GM21737 (cell line): ENCODE measurements at regions not wholly inside any gene's neighbourhood (a gene's known extent, or its start where the extent isn't known, plus 50 kb on each side); places are given as distances from the start of the nearest gene placed in this dataset.

Experiments used
- ATAC-seq: cut with Tn5 transposase; IDR thresholded peaks from one replicate; pipeline ENCODE4 v1.9.1; 2021; ENCODE audit warnings: mild to moderate bottlenecking, moderate library complexity; ENCODE audit not compliant: unreplicated experiment

DNA sequence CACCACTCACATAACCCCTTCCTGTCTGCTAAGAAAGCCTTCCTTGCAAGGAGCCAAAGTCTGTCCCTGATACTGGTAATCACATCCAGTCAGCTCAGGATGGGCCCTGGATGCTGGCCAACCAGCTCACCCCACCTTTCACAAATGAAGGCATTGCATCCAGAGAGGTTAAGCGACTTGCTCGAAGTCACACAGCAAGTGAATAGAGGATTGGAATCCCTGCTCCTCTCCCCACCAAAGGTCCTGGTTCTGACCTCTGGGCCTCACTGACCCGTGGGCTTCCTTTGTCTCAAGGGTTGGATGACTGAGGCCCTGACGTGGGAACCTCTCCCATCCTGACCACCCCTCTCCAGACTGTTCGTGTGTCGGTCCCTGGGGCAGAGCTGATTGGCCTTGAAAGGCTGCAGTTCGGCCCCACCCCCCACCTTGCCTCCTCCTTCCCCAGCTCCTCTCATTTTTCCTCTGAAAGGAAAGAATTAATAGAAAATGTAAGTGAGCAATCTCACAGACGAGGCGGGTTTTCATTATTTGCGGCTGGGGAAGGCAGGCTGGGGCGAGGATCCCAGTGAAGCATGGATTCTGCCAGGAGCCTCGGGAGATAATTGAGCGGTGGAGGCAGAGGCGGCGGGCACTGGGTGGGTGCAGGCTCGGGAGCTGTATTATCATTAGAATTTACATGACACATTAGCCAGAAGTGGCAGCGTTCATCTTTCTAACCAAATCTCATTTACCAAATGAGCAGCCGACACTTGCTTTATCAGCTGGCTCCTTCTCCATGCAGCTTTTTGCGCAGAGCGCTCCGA is 101.5 kb upstream of the CSF3R start:
- no peak for ATAC-seq

DNA sequence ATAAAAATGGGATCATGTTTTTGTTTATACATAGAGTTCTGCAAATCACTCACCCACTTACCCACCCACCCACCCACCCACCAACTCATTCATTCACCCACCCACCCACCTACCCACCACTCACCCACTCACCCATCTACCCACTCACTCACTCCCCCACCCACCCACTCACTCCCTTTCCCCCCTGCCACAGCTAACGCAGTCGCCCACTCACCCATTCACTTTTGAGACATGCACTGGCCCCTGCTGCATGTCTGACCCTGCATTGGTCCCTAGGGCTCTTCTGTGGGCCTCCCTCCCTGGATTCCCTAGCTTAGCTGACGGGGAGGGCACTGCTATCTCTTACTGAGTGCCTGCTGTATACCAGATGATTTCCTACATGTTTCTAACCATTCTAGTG is 100.4 kb upstream of the CSF3R start:
- ATAC-seq, result no peak

DNA sequence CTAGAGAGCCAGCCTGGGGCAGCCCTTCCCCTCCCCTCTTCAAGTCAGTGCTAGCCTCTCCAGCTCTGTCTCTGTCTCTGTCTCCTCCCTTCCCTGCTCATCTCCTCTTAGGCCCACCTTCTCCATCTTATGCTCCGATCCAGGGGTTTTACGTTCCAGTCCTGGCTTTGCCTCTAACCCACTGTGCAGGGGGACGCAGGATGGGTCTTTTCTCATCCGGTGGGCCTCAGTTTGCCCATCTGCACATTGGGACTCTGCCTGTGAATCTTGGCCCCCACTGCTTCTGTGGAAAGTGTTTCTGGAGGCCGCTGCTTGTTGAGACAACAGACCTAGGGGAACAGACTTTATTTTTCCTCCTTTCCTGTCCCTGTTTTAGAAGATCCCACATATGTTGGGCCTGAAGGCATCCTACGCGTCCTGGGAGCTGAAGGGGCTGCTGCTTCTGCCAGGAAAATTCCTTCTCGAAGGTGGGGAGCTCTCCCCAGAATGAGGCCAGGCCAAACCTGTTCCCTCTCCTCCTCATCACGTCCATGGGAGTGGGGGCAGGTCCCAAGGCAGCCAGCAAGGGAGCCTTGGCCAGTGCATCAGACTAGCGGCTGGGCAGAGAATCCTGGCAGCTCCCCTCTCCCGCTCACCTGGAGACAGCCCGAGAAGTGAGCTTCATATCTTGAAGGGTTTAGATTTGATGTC is 99.5 kb upstream of the CSF3R start:
- ATAC-seq, result no peak

DNA sequence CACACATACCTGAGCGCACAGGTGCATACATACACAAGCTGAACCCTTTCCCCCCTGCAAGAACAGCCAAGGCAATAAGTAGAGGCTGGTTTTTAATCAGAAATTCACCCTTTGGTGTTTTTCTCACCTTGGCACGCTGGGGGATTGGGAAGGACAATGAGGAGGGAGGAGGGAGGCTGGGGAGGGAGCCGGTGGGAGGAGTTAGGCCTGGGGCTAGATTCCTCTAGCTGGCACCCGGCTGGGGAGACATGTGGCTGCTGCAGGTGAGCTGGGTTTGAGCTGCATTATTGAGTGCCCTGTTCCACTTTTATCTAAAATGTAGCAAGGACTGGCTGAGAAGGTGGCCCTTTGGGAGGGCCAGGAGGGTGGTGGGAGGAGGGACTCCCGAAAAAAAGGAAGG is 97.8 kb upstream of the CSF3R start:
- no peak for ATAC-seq

DNA sequence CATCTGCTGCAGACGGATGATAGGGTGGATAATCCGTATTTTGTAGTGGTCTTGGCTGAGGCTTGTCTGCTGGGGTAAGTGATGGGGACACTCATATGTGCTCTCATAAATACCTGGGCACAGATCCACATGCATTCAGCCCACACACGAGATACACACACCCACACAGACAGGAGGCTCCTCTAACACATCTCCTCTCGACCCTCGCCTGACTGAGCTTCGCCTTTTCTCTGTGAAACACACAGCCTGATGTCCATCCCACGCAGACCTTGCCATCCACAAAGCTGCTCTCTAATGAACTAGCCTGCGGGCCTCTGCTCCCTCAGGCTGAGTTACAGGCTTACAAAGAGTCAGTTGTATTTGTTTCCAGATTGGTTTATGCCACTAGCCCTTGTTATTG is 96.3 kb upstream of the CSF3R start:
- no peak for ATAC-seq

DNA sequence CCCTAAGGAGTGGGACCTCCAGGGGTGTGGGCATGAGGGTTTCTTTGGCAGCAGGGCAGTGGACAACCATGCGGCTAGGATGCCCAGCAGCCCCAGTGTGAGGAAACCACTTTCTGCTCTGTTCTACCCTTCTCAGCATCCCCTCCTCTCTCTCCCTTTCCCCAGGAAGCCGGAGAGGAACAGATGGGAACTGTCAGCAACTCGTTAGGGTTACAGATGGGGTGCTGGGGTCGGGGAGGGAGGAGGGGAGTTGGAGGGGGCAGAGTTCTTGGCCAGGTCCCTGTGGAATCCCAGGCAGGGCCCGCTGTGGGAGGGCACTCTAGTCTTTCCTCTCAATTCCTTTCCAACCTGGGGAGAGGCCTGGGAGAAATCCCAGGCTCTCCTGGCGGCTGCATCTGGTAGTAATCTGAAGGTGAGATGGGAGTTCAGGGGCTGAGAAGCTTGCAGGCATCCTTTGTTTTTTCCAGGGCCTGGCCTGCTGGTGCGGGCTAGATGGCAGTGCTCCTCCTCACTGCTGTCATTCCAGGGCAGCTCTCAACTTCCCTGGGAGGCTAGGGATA is 93.9 kb upstream of the CSF3R start:
- no peak for ATAC-seq

DNA sequence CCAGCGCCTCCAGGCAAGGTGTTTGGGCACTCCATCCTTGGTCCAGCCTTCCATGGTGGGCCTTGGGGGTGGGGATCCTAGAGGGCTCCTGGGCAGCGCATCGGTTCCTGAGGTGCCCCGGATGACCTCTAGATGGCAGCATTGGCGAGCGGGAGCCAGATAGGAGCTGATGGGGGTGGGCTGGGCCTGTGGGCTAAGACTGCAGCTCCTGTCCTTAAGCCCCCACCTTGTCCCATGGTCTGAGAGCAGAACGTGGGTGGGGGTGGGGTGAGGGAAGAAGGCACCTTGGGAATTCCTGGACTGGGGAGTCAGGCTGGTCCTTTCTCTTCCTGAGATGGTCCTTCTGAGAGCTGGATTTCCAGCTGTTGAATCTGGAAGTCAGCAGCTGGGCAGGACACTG is 93.4 kb upstream of the CSF3R start:
- ATAC-seq, result no peak

DNA sequence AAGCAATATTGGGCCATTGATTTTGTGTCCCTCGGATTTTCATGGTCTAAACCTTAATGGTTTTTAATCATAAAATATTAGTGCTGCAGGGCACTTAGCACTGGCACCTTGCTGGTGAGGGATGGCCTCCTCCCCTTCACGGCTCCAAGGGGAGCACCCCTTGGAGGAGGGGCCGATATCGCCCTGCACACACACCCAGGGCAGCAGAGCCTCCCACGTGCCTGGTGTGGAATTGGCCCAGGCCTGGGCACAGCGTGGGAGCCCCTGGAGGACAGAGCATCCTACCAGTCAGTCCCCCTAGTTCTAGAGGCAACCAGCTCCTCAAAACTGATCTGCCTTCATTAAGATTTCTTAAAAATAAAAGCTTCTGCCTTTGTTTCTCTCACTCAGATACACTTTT is 90.7 kb upstream of the CSF3R start:
- no peak for ATAC-seq

DNA sequence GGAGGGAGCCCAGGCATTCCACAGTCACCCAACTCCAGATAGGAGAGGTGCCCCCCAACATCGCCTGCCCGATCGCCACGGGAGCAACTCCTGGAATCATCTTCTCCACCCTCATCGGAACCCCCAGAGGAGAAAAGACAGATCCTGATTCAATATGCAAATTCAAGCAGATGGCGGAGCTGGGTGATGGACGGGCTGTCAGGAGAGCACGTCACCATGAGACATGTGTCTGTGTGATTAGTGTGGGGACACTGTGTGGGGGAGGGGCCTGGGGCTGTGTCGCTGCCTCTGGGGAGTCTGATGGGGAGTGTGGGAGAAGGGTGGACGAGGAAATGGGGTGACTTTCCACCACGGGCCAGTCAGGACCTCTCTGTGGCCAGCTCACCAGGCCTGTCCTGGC is 90.2 kb upstream of the CSF3R start:
- no peak for ATAC-seq

DNA sequence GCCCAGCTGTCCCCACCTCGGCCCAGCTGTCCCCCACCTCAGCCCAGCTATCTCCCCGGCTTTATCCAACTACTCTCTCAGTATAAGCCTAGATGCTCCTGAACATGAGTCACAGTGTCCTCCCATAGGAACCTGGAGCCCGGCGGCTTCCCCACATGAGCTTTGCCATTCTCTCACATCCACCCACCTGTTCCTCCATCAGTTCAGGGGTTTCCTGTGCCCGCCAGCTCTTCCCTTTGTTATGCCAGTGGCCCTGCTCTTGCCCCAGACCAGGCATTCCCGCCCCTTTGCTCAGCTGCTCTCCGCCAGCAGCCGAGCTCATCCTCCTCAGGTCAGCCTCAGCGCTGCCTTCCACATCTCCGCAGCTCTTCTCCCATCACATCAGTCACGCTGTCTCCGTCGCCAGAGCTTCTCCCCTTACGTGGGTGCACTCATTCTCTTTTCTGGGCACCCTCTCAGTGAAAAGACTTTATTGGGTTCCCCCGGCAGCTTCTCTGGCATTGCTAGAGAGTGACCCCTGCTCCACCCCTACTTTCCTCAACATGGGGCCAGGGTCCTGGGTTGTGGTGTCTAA is 89.5 kb upstream of the CSF3R start:
- ATAC-seq, result no peak

DNA sequence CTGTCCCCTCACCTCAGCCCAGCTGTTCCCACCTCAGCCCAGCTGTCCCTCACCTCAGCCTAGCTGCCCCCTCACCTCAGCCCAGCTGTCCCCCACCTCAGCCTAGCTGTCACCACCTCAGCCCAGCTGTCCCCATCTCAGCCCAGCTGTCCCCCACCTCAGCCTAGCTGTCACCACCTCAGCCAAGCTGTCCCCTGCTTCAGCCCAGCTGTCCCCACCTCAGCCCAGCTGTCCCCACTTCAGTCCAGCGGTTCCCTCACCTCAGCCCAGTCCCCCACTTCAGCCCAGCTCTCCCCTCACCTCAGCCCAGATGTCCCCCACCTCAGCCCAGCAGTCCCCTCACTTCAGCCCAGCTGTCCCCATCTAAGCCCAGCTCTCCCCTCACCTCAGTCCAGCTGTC is 88.4 kb upstream of the CSF3R start:
- no peak for ATAC-seq

DNA sequence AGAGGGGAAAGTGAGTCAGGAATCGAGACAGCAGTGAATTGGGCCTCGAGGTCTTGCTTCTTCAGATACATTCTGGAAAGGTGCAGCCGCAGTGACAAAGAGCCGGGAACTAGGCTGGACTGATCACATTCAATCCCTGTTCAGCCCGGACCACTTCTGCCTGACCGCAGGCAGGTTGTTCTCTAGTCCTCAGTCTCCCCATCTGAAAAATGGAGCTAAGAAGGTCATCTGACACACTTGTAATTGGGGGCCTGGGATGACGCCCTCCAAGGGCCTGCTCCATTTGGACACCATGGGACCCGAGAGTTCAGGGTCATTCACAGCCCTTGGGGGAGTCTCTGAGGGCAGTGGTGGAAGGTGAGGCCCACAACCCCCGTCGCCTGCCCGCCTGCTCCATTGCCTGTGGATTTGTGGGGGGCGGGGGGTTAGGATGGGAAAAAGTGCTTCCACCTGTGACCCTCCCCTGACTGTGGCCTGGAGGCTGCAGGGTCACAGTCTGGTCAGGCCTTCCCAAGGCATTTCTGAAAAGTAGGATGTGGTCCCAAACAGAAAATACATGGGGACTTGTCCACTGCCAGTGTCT is 87.9 kb upstream of the CSF3R start:
- no peak for ATAC-seq

DNA sequence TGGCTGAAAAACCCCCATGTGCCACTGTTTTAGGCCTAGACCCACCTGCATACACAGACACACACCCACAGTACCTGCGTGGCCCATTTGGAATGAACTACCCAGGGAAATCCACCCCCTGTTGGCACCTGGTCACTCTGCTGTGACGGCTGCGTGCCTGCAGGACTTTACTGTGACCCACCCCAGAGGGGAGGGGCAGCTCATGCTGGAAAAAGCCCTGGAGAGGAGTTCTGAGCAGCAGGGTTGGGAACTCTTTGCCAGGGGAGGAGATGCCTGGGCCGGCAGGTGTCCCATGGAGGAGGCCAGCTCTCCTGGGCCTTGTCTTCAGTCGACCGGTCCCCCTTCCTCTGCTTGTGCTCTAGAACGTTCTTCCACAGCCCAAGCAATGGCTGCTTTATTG is 87.3 kb upstream of the CSF3R start:
- no peak for ATAC-seq

DNA sequence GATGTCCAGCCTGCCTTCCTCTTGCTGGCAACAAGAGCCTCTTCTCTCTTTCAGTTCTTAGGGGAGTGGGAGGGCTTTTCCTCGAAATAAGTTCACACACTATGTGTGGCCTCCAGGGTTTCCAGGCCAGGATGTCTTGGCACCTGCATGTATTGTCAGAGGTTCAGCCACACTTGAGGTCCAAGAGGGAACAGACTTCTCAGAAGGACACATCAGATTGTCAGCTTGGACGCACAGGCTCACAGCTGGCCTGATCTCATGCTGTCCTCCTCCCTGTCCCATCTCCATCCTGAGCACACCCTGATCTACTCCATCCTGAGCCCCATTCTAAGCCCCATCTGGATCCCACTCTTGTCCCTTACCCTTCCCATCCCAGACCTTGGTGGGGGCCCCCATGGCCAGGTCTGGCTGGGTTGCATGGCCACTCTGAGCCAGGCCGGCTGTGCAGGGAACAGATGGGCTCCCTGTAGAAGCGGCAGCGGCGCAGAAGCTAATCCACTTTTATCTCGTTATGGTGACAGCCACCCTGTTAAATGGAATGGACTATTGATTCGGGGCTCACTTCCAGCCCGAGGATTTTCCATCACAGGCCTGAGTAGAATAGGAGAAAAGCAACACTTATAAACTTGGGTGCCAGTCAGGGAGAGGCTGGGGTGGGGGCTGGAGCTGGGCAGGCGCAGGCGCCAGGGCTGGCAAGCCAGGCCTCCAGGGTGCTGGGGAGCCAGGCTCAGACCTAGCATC is 85.1 kb upstream of the CSF3R start:
- no peak for ATAC-seq

DNA sequence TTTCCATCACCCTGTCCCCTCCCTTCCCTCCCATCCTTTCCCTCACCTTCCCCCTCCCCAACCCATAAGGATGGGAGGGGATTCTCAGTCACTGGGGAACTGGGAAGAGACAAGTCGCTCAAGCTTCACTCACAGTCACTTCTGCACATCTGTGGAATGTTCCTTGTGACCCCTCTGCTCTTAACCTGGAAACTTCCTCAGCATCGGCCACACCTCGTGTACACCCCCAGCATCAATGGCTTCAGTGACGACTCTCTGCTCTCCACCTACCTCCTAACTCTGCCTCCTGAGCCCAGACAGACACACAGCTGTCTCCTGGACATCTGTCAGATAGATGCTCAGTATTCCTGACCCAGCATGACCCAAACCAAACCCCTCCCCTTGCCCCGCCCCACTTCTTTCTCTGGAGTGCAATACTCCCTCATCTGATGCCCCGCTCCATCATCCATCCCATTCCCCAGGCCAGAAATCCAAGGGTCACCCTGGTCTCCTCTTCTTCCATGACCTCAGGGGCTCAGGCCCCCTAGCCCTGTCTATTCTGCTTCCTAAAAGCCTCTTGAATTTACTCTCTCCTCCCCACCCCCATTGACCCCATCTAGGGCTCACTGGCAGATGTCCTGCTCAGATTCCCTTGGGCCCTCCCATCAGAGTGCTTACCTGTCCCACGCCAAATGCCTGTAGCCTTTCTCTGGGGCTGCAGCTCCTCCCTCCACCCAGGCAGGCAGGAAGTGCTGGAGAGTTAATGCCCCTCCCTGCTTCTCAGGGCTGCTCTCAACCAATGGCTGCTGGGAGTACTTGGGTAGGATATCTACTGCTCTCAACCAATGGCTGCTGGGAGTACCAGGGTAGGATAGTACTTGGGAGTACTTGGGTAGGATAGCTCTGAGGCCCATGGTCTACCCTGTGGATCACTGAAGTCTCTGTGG is 83.1 kb upstream of the CSF3R start:
- no peak for ATAC-seq

DNA sequence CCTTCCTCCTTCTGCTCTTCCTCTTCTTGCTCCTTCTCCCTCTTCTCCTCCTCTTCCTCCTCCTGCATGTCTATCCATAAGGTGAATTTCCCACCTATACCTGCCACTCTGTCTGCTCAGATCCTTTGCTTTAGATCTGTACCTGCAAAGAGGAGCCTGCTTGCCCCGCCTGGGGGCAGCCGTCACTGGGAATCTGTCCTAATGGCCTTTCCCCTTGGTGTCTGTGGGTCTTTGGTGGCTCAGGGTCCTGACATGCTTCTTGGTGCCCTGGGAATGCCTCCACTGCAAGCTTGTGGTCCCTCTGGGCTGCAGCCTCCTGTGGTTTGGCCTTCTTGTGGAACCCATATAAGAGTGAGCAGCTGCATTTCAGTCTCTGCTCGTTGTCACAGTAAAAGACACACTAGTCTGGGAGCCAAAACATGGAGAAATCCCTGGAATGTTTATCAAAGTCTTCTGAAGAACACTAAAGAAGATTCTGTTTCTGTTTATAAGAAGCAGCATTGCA is 79.5 kb upstream of the CSF3R start:
- ATAC-seq, result no peak

DNA sequence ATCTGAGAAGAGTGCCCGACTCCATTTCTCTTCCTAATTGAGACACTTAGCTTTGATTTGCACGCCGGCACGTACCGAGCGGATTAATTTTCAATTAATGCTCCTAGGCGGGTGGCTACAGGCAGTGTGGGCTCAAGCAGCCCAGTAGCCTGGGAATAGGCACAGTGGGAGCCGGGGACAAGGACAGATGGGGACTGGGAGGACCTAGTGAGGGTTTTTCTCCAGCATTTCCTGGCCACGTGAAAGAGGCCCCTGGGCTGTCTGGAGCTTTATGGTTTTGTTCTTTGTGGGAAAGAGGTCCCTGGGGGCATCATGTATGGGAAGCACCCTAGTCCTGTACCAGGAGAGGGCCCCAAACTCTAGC is 78.6 kb upstream of the CSF3R start:
- no peak for ATAC-seq

DNA sequence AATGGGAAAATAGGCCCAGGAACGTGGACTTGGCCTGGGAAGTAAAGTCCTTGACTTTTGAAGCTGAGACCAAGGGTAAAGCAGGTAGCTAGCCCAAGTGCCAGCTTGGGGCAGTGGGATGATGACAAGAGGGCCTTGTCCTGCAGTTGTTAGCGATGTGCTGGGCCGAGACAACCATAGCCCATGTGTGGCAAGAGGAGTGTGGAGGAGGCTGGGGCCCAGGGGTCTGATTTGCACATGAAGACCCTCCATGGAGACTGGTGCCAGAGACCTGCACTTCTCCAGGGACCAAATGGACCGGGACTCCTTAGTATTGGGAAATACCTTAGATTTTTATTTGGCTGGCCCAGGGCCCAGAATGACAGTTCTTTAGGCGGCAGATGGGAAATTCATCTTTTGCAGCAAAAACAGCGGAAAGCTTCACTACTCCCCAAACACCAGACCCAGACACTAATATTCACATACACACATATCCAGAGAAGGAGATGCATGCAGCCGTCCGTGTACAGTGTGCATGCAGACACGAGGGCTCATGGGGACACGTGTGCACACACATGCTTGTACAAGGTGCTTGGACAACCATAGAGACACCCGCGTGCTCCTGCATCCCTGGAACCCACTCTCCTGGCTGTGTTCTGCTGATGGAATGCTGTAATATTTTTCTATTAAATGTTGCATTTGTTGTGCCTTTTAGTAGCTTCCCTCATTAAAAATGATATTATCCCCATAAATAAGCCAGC is 78.1 kb upstream of the CSF3R start:
- ATAC-seq, result no peak

DNA sequence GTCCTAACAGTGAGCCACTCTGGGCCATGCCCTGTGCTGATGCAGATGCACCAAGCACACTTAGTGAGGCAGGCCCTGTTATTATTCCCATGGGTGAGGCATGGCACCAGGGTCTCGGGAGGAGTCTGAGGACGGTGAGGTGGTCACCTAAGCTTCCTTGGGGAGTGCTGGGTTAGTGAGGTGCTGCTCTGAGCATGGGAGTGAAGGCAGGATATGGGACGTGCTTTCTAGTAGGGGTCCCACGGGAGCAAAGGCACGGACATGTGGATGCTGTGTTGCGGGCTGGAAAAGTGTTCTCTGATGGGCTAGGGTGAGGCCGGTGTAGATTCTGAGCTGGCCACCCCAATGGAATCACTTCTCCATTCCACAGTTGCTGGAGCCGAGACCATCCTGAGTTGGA is 77.5 kb upstream of the CSF3R start:
- no peak for ATAC-seq
